H1 (cell line): ENCODE measurements at regions not wholly inside any gene's neighbourhood (a gene's known extent, or its start where the extent isn't known, plus 50 kb on each side); places are given as distances from the start of the nearest gene placed in this dataset.

Experiments
- ATF2 ChIP-seq: IDR thresholded peaks from 2 replicates; pipeline ENCODE4 v1.6.1; 2012; ENCODE audit warnings: low read length, inconsistent platforms
- BRCA1 ChIP-seq: IDR thresholded peaks from 2 replicates; pipeline ENCODE4 v1.6.1; 2012; ENCODE audit warnings: low read depth, low read length, improper control_type of control experiment
- CHD2 ChIP-seq: IDR thresholded peaks from 2 replicates; pipeline ENCODE4 v1.6.1; 2012; ENCODE audit warnings: low read length, improper control_type of control experiment
- CREB1 ChIP-seq: IDR thresholded peaks from 2 replicates; pipeline ENCODE4 v1.6.1; 2012; ENCODE audit warnings: inconsistent platforms
- CTCF ChIP-seq, 3 experiments: IDR thresholded peaks; 1 replicate in 2 of 3; 2 replicates in 1 of 3; pipeline versions ENCODE4 v1.5.1 to v1.6.1; 2011; ENCODE audit warnings: low read length in 3 of 3, mild to moderate bottlenecking in 3 of 3, inconsistent platforms in 2 of 3, low read depth in 1 of 3, moderate library complexity in 1 of 3; ENCODE audit not compliant: insufficient read depth in 1 of 3; ENCODE audit errors: control extremely low read depth in 1 of 3
- MAFK ChIP-seq: IDR thresholded peaks from 2 replicates; pipeline ENCODE4 v1.6.1; 2012; ENCODE audit warnings: low read depth, mild to moderate bottlenecking, improper control_type of control experiment, low read length
- MAX ChIP-seq: IDR thresholded peaks from 2 replicates; pipeline ENCODE4 v1.6.1; 2012; ENCODE audit warnings: inconsistent platforms
- RFX5 ChIP-seq: IDR thresholded peaks from 2 replicates; pipeline ENCODE4 v1.6.1; 2011; ENCODE audit warnings: low read depth, low read length, improper control_type of control experiment, borderline replicate concordance
- SIN3A ChIP-seq, 2 experiments: IDR thresholded peaks in 1 of 2; conservative IDR thresholded peaks in 1 of 2; 2 replicates each; pipeline ENCODE4 v1.6.1; 2011 to 2012; ENCODE audit warnings: low read length in 2 of 2, improper control_type of control experiment in 1 of 2, low read depth in 1 of 2, mild to moderate bottlenecking in 1 of 2
- TAF1 ChIP-seq: IDR thresholded peaks from 2 replicates; pipeline ENCODE4 v1.6.1; 2011; ENCODE audit warnings: mild to moderate bottlenecking, low read depth, low read length
- TCF12 ChIP-seq: IDR thresholded peaks from 2 replicates; pipeline ENCODE4 v1.6.1; 2011; ENCODE audit warnings: low read depth, mild to moderate bottlenecking, low read length
- YY1 ChIP-seq: IDR thresholded peaks from 2 replicates; pipeline ENCODE4 v1.6.1; 2011; ENCODE audit warnings: low read depth, mild to moderate bottlenecking, low read length
- TF ChIP-seq, protein P1 (sequence below): IDR thresholded peaks from 2 replicates; pipeline ENCODE4 v1.6.1; 2011; ENCODE audit warnings: low read length, improper control_type of control experiment

- no peak for TF ChIP-seq TCF12
- no peak for TF ChIP-seq TAF1
- TF ChIP-seq RFX5: no peak
- no peak for TF ChIP-seq BRCA1
- no peak for TF ChIP-seq MAFK
- no peak for TF ChIP-seq YY1
- TF ChIP-seq SIN3A (conservative IDR thresholded peaks at IDR 0.05 in 1 of 2, IDR thresholded peaks at IDR 0.05 in 1 of 2; ENCODE audit: low read depth in 1 of 2, low read length in 2 of 2): no peak
- no peak for TF ChIP-seq CHD2
- TF ChIP-seq CTCF (IDR thresholded peaks at IDR 0.05; ENCODE audit: control extremely low read depth in 1 of 3, insufficient read depth in 1 of 3, low read depth in 1 of 3, low read length in 3 of 3): no peak
- no peak for TF ChIP-seq ATF2
- no peak for TF ChIP-seq MAX
- TF ChIP-seq, protein P1, sequence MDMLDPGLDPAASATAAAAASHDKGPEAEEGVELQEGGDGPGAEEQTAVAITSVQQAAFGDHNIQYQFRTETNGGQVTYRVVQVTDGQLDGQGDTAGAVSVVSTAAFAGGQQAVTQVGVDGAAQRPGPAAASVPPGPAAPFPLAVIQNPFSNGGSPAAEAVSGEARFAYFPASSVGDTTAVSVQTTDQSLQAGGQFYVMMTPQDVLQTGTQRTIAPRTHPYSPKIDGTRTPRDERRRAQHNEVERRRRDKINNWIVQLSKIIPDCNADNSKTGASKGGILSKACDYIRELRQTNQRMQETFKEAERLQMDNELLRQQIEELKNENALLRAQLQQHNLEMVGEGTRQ: no peak
- no peak for TF ChIP-seq CREB1
Observed at GRCh38 chr13:89372193-89372592, 1701.0 kb downstream of the SLITRK5 start.
